Astrocyte (in vitro differentiated cells and primary cell): ENCODE measurements at regions not wholly inside any gene's neighbourhood (a gene's known extent, or its start where the extent isn't known, plus 50 kb on each side); places are given as distances from the start of the nearest gene placed in this dataset.

Source experiments
- DNase-seq: peaks from one replicate; pipeline ENCODE4 v3.0.0-alpha.2; 2010; ENCODE audit warnings: low read depth
- FAIRE-seq: peaks from 2 replicates; lab custom pipeline; 2011; peaks lifted over from hg19 to GRCh38; lab: Jason Lieb, UNC
- H2AFZ ChIP-seq: 2 replicates; pipeline ENCODE4 v1.6.0; 2012; ENCODE audit warnings: low read depth, low read length, inconsistent platforms
- H3K27ac ChIP-seq: 2 replicates; pipeline ENCODE4 v1.5.1; 2011; ENCODE audit warnings: low read depth, low read length, inconsistent platforms
- H3K27me3 ChIP-seq: 2 replicates; pipeline ENCODE4 v1.6.0; 2011; ENCODE audit warnings: low read length, inconsistent platforms; ENCODE audit not compliant: insufficient read depth
- H3K36me3 ChIP-seq: 2 replicates; pipeline ENCODE4 v1.5.1; 2011; ENCODE audit warnings: low read length, inconsistent platforms; ENCODE audit not compliant: insufficient read depth
- H3K4me1 ChIP-seq: 2 replicates; pipeline ENCODE4 v1.5.1; 2011; ENCODE audit warnings: low read length, inconsistent platforms; ENCODE audit not compliant: insufficient read depth
- H3K4me2 ChIP-seq: 2 replicates; pipeline ENCODE4 v1.6.0; 2012; ENCODE audit warnings: low read length, inconsistent platforms
- H3K4me3 ChIP-seq: 2 replicates; pipeline ENCODE4 v1.5.1; 2011; ENCODE audit warnings: low read depth, mild to moderate bottlenecking, low read length, inconsistent platforms; ENCODE audit not compliant: insufficient read depth
- H3K79me2 ChIP-seq: 2 replicates; pipeline ENCODE4 v1.6.0; 2012; ENCODE audit warnings: mild to moderate bottlenecking, low read length, inconsistent platforms; ENCODE audit not compliant: insufficient read depth
- H3K9ac ChIP-seq: 2 replicates; pipeline ENCODE4 v1.6.0; 2012; ENCODE audit warnings: mild to moderate bottlenecking, low read length, inconsistent platforms
- H3K9me3 ChIP-seq: 2 replicates; pipeline ENCODE4 v1.5.1; 2012; ENCODE audit warnings: low read depth, mild to moderate bottlenecking, low read length, inconsistent platforms; ENCODE audit not compliant: insufficient read depth
- H4K20me1 ChIP-seq: 2 replicates; pipeline ENCODE4 v1.6.0; 2012; ENCODE audit warnings: low read length, inconsistent platforms; ENCODE audit not compliant: insufficient read depth
- H3K27ac Mint-ChIP-seq: one replicate; pipeline ENCODE4 v1.8.0; 2021; ENCODE audit warnings: mild to moderate bottlenecking, mixed read lengths; ENCODE audit not compliant: unreplicated experiment
- H3K27me3 Mint-ChIP-seq: one replicate; pipeline ENCODE4 v1.8.0; 2021; ENCODE audit warnings: low read depth, mixed read lengths; ENCODE audit not compliant: unreplicated experiment
- H3K36me3 Mint-ChIP-seq: one replicate; pipeline ENCODE4 v1.8.0; 2021; ENCODE audit warnings: low read depth, mixed read lengths; ENCODE audit not compliant: unreplicated experiment
- H3K4me1 Mint-ChIP-seq: one replicate; pipeline ENCODE4 v1.8.0; 2021; ENCODE audit warnings: low read depth, mixed read lengths; ENCODE audit not compliant: unreplicated experiment
- H3K4me3 Mint-ChIP-seq: one replicate; pipeline ENCODE4 v1.8.0; 2021; ENCODE audit warnings: mild to moderate bottlenecking, moderate library complexity, mixed read lengths; ENCODE audit not compliant: unreplicated experiment
- H3K9me3 Mint-ChIP-seq: one replicate; pipeline ENCODE4 v1.8.0; 2021; ENCODE audit warnings: mild to moderate bottlenecking, mixed read lengths; ENCODE audit not compliant: unreplicated experiment
- EZH2 ChIP-seq: IDR thresholded peaks from 2 replicates; pipeline ENCODE4 v1.6.1; 2012; ENCODE audit warnings: mild to moderate bottlenecking, low read length, inconsistent platforms; ENCODE audit not compliant: insufficient read depth
- TF ChIP-seq, protein P1 (sequence below): IDR thresholded peaks from 2 replicates; pipeline ENCODE4 v1.5.1; 2011; ENCODE audit warnings: low read depth, mild to moderate bottlenecking, inconsistent platforms, low read length, moderate library complexity; ENCODE audit not compliant: insufficient read depth

DNA sequence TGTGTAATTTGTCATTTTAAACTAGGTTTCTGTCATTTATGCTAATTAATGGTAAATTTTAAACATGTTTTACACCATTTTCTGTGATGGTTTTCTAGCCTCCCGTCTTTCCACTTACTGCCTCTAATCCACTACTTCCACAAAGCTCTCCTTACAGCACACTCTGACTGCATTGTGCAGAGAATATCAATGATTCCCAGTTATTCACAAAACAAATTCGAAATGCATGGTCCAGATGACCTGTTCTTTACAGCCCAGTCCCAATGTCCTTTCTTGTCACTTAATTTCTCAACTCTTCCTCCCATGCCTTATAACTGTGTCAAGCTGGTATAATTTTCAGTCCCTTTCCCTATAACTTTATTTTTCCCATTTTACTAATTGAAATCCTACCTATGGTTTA is 770.5 kb downstream of the USP25 start:
- DNase-seq (no peak), FAIRE-seq (no peak)

DNA sequence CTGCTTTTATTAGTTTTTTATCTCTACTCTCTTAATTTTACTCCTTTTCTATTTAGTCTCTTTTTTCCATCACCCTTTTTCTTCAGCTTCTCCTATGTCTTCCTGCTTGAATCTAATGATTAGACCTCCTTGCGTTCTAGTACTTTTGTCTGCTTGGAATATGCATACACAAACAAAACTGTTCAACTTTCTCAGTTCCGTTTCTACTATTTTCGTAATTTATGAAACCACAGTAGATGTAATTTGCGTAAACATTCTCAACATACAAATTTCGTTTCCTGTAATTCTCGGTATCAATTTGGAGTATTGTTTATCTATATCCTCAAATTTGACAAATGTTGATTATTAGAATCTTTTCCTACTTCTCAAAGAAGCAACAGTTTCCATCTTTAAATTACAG is 772.5 kb downstream of the USP25 start:
- H3K9ac ChIP-seq = no peak overlapping the region
- H3K4me2 ChIP-seq = no peak overlapping the region
- no peak overlapping the region for H3K27ac ChIP-seq
- Mint-ChIP-seq H3K4me3 (no peak overlapping the region), H3K36me3 (no peaks in the 10 kb centered on the region), H3K27ac (no peak overlapping the region), H3K4me1 (no peaks in the 10 kb centered on the region), H3K27me3 (no peaks in the 10 kb centered on the region), H3K9me3 (peaks cover 3% of the 10 kb centered on the region)
- no peak overlapping the region for H2AFZ ChIP-seq
- H3K36me3 ChIP-seq = no peaks in the 10 kb centered on the region
- FAIRE-seq = no peak
- H3K27me3 ChIP-seq = no peaks in the 10 kb centered on the region
- TF ChIP-seq, protein P1, sequence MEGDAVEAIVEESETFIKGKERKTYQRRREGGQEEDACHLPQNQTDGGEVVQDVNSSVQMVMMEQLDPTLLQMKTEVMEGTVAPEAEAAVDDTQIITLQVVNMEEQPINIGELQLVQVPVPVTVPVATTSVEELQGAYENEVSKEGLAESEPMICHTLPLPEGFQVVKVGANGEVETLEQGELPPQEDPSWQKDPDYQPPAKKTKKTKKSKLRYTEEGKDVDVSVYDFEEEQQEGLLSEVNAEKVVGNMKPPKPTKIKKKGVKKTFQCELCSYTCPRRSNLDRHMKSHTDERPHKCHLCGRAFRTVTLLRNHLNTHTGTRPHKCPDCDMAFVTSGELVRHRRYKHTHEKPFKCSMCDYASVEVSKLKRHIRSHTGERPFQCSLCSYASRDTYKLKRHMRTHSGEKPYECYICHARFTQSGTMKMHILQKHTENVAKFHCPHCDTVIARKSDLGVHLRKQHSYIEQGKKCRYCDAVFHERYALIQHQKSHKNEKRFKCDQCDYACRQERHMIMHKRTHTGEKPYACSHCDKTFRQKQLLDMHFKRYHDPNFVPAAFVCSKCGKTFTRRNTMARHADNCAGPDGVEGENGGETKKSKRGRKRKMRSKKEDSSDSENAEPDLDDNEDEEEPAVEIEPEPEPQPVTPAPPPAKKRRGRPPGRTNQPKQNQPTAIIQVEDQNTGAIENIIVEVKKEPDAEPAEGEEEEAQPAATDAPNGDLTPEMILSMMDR = no peak
- no peak for TF ChIP-seq EZH2
- H3K4me1 ChIP-seq = no peaks in the 10 kb centered on the region
- H3K79me2 ChIP-seq = no peaks in the 10 kb centered on the region
- H3K9me3 ChIP-seq = no peaks in the 10 kb centered on the region
- H3K4me3 ChIP-seq = no peak overlapping the region
- DNase-seq = no peak
- no peaks in the 10 kb centered on the region for H4K20me1 ChIP-seq

More for the DNA sequence above, 770.5 kb downstream of the USP25 start:
- TF ChIP-seq, protein P1 = no peak
- no peaks in the 10 kb centered on the region for H3K36me3 ChIP-seq
- Mint-ChIP-seq H3K4me1 (no peaks in the 10 kb centered on the region), H3K36me3 (no peaks in the 10 kb centered on the region), H3K4me3 (no peak overlapping the region), H3K27ac (no peak overlapping the region), H3K27me3 (no peaks in the 10 kb centered on the region), H3K9me3 (peaks cover 3% of the 10 kb centered on the region)
- H3K4me2 ChIP-seq = no peak overlapping the region
- no peaks in the 10 kb centered on the region for H3K27me3 ChIP-seq
- H3K79me2 ChIP-seq = no peaks in the 10 kb centered on the region
- H3K9ac ChIP-seq = no peak overlapping the region
- no peak overlapping the region for H3K4me3 ChIP-seq
- no peak overlapping the region for H2AFZ ChIP-seq
- no peaks in the 10 kb centered on the region for H3K9me3 ChIP-seq
- H3K4me1 ChIP-seq = no peaks in the 10 kb centered on the region
- H4K20me1 ChIP-seq = no peaks in the 10 kb centered on the region
- no peak overlapping the region for H3K27ac ChIP-seq

DNA sequence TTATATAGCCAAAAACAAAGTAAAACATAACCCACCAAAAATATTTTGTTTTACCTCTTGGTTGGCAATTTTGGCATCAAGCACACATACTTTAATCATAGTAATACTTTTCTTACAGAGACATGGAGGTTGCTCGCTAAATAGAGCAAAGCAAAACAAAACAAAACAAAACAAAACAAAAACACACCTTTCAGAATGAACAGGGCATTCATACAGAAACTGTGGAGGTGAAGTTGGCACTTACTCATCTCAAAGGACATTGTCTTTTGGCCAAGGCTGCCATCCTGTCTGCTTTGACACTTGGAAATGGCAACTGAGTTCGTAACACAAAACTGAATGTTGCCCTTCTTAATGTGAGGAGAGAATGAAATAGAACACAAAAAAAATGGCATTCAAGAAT is 773.1 kb downstream of the USP25 start:
- Mint-ChIP-seq H3K4me1 (no peaks in the 10 kb centered on the region), H3K36me3 (no peaks in the 10 kb centered on the region), H3K27me3 (no peaks in the 10 kb centered on the region), H3K9me3 (peaks cover under 1% of the 10 kb centered on the region), H3K4me3 (no peak overlapping the region), H3K27ac (no peak overlapping the region)
- no peaks in the 10 kb centered on the region for H3K9me3 ChIP-seq
- no peak overlapping the region for H3K9ac ChIP-seq
- no peak overlapping the region for H3K4me2 ChIP-seq
- no peak overlapping the region for H3K27ac ChIP-seq
- no peaks in the 10 kb centered on the region for H3K4me1 ChIP-seq
- H2AFZ ChIP-seq = no peak overlapping the region
- FAIRE-seq (no peak), DNase-seq (no peak)
- no peaks in the 10 kb centered on the region for H3K36me3 ChIP-seq
- TF ChIP-seq, protein P1 = no peak
- TF ChIP-seq EZH2 = no peak
- no peaks in the 10 kb centered on the region for H3K27me3 ChIP-seq
- H3K4me3 ChIP-seq = no peak overlapping the region
- H4K20me1 ChIP-seq = no peaks in the 10 kb centered on the region
- no peaks in the 10 kb centered on the region for H3K79me2 ChIP-seq
